ENCODE measurements at regions not wholly inside any gene's neighbourhood (a gene's known extent, or its start where the extent isn't known, plus 50 kb on each side); places are given as distances from the start of the nearest gene placed in this dataset.

- no peak overlapping the region for H3K27ac ChIP-seq
- TF ChIP-seq, protein P1, sequence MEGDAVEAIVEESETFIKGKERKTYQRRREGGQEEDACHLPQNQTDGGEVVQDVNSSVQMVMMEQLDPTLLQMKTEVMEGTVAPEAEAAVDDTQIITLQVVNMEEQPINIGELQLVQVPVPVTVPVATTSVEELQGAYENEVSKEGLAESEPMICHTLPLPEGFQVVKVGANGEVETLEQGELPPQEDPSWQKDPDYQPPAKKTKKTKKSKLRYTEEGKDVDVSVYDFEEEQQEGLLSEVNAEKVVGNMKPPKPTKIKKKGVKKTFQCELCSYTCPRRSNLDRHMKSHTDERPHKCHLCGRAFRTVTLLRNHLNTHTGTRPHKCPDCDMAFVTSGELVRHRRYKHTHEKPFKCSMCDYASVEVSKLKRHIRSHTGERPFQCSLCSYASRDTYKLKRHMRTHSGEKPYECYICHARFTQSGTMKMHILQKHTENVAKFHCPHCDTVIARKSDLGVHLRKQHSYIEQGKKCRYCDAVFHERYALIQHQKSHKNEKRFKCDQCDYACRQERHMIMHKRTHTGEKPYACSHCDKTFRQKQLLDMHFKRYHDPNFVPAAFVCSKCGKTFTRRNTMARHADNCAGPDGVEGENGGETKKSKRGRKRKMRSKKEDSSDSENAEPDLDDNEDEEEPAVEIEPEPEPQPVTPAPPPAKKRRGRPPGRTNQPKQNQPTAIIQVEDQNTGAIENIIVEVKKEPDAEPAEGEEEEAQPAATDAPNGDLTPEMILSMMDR (conservative IDR thresholded peaks at IDR 0.05), result no peak
Measured at GRCh38 chr1:56399795-56400194, 179.6 kb downstream of the PLPP3 start.

DNA sequence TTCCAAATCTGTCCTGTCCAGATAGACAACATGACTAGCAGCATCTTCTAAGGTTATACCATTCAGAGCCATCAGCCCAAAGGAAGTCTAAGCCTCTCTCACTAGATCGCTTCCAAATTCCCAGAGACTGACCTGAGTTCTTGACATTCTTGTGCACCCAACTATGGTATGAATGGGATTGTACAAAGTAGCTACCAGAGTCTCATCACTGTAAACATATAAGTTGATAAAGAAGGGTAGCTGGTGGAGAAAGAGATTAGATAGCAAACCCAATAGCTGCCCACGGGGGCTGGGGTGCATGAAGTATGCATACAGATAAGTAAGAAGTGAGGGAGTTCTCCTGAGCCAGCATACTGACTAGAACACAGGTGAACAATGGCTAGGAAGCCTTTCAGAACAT, 180.0 kb downstream of the PLPP3 start:
- TF ChIP-seq, protein P1 (conservative IDR thresholded peaks at IDR 0.05), result no peak
- H3K27ac ChIP-seq, result no peak overlapping the region

DNA sequence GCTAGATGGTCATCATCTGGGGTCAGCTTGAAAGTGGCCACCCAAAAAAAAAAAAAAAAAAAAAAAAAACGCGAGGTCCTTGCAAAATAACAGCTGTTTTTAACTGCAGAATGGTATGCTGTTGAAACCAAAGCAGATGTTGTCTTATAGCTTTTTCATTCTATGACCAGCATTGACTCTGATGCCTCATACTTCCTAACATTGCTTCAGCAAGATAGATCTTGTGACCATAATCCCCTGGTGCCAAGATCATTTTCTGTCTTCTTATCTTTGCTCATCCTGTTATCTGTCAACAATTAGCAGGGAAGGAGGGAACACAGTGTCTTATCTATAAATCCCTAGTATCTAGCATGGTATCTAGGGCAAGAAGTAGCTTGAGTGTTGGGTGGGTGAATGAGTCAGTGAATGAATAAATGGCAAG, 181.5 kb downstream of the PLPP3 start:
- TF ChIP-seq, protein P1 (conservative IDR thresholded peaks at IDR 0.05), result no peak
- H3K27ac ChIP-seq, result peak overlapping the region; percentile 67

GRCh38 chr1:56397409-56397808, 182.0 kb downstream of the PLPP3 start:
- TF ChIP-seq, protein P1 (conservative IDR thresholded peaks at IDR 0.05), result no peak
- H3K27ac ChIP-seq, result peak overlapping the region; percentile 67

GRCh38 chr1:56396581-56396980, 182.8 kb downstream of the PLPP3 start:
- H3K27ac ChIP-seq, result peak overlapping the region; percentile 67; the same call in 1 of the 2 replicates

DNA sequence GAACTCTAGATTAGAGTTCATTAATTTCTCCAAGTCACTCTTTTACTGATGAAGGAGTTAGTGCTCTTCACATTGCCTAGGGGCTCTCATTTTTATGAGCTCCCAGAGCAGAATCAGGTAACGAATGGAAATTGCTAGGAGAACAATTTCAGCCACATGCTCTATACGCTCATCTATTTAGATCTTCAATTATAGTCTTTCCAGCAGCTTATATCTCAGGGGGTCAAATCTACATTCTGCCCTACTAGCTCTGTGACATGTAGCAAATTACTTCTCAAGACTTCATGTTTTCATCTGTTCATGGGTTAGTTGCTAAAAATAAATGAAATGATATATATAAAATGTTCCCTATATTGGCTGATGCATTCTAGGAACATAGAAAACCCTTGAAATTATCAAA, 183.6 kb downstream of the PLPP3 start:
- H3K27ac ChIP-seq, result no peak overlapping the region

More at GRCh38 chr1:56396581-56396980, 182.8 kb downstream of the PLPP3 start:
- TF ChIP-seq, protein P1 (conservative IDR thresholded peaks at IDR 0.05), result no peak

DNA sequence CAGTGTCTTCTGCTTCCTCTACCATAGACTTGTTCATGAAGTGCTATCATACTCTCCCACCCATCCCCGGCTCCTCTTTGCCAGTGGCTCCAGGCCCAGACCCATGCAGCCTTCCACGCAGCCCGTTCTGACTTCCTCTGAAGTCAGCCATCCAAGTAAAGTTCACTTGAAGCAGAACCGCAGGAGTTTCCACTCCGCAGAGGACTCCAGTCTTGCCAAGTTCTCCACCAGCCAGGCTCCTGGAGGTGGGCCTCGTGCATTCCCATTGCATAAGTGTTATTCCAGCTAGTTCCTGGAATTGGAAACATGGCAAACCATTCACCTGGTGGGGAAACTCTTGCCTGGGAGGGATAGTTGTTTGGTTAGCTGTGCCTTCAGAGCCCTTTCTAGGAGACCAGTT, 185.1 kb downstream of the PLPP3 start:
- TF ChIP-seq, protein P1 (conservative IDR thresholded peaks at IDR 0.05), result no peak
- no peak overlapping the region for H3K27ac ChIP-seq

More for the DNA sequence above, 183.6 kb downstream of the PLPP3 start:
- TF ChIP-seq, protein P1 (conservative IDR thresholded peaks at IDR 0.05), result no peak

All from VCaP (cell line).